ENCODE measurements at regions not wholly inside any gene's neighbourhood (a gene's known extent, or its start where the extent isn't known, plus 50 kb on each side); places are given as distances from the start of the nearest gene placed in this dataset.

- TF ChIP-seq SUZ12 (IDR thresholded peaks at IDR 0.05) (no peak), PKNOX1 (IDR thresholded peaks at IDR 0.05) (no peak), HDGF (IDR thresholded peaks at IDR 0.05; ENCODE audit: borderline replicate concordance) (no peak), ELF4 (IDR thresholded peaks at IDR 0.05) (no peak), NFRKB (IDR thresholded peaks at IDR 0.05) (no peak), FOXA1 (IDR thresholded peaks at IDR 0.05) (no peak), FOXM1 (IDR thresholded peaks at IDR 0.05; ENCODE audit: borderline replicate concordance) (no peak), ZNF384 (IDR thresholded peaks at IDR 0.05) (no peak), ARNT (IDR thresholded peaks at IDR 0.05) (no peak), SP1 (IDR thresholded peaks at IDR 0.05) (no peak), TARDBP (IDR thresholded peaks at IDR 0.05) (no peak)
- DNase-seq (ENCODE audit: extremely low spot score) = no peak
- ChIA-PET CTCF (no interaction called here), POLR2A (no interaction called here)
These were observed 734.3 kb downstream of the STIM2 start for GRCh38 chr4:27594922-27595321.

DNA sequence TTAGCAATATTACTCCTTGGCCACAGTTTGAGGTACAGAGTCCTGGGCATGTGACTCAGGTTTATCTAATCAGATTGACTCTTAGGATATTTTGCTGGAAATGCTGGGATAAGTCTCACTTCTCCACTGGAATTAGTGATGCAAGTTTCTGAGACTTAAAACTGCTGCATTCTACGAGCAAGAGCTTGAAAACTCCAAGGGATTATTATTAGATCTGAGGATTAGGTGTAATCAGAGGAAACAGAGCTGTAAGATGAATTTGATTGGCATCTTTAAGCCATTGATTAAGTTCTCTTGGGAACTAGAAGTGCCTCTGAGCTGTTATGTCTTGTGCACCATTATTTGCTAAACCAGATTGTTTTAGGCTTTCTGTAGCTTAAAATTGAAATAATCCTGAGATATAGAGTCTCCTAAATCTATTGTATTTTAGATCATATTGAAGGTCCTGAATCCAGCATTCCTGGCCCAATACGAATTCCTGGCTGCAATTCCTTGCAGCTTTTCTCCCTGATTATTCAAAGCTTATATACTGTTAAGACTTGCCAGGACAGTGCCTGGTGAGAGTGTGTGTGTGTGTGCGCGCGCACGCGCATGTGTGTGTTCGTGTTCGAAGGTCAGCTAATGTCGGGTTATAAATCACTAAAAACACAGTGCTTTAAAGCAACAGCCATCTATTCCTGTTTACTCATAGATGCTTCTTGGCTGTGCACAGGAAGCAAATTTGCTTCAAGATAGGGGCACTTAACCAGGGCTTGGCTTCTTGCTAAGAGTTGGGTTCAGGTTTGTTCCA, 735.1 kb downstream of the STIM2 start:
- ChIA-PET POLR2A (no interaction called here), CTCF (interaction anchor here (1.0 kb wide), 1 partner anchor 19 kb away, joined by 3 read pairs; no protein-coding TSS in a partner anchor)
- TF ChIP-seq L3MBTL2 (conservative IDR thresholded peaks at IDR 0.05) (no peak), HDGF (IDR thresholded peaks at IDR 0.05; ENCODE audit: borderline replicate concordance) (no peak), LEF1 (IDR thresholded peaks at IDR 0.05; ENCODE audit: borderline replicate concordance) (no peak), NFRKB (IDR thresholded peaks at IDR 0.05) (no peak), FOXK2 (IDR thresholded peaks at IDR 0.05) (no peak), FOXM1 (IDR thresholded peaks at IDR 0.05; ENCODE audit: borderline replicate concordance) (no peak), ARNT (IDR thresholded peaks at IDR 0.05) (no peak), FOXA1 (IDR thresholded peaks at IDR 0.05) (no peak), ZNF384 (IDR thresholded peaks at IDR 0.05) (no peak)
- DNase-seq (ENCODE audit: extremely low spot score) = no peak

GRCh38 chr4:27602172-27602571, 741.5 kb downstream of the STIM2 start:
- ChIA-PET POLR2A (no interaction called here), CTCF (no interaction called here)
- no peak for DNase-seq (ENCODE audit: extremely low spot score)
- no peak for TF ChIP-seq FOXA1 (IDR thresholded peaks at IDR 0.05)
- TF ChIP-seq HDGF (IDR thresholded peaks at IDR 0.05; ENCODE audit: borderline replicate concordance) = no peak
- no peak for TF ChIP-seq TARDBP (IDR thresholded peaks at IDR 0.05)
- TF ChIP-seq SUZ12 (IDR thresholded peaks at IDR 0.05) = no peak
- TF ChIP-seq SP1 (IDR thresholded peaks at IDR 0.05) = no peak
- TF ChIP-seq PKNOX1 (IDR thresholded peaks at IDR 0.05) = no peak
- no peak for TF ChIP-seq LEF1 (IDR thresholded peaks at IDR 0.05; ENCODE audit: borderline replicate concordance)
- TF ChIP-seq ARNT (IDR thresholded peaks at IDR 0.05) = no peak
- no peak for TF ChIP-seq CTBP1 (IDR thresholded peaks at IDR 0.05; ENCODE audit: borderline replicate concordance)
- no peak for TF ChIP-seq BHLHE40 (IDR thresholded peaks at IDR 0.05; ENCODE audit: borderline replicate concordance)
- TF ChIP-seq FOXM1 (IDR thresholded peaks at IDR 0.05; ENCODE audit: borderline replicate concordance) = no peak

- no peak for DNase-seq (ENCODE audit: extremely low spot score)
- ChIA-PET POLR2A (no interaction called here), CTCF (no interaction called here)
- TF ChIP-seq HDGF (IDR thresholded peaks at IDR 0.05; ENCODE audit: borderline replicate concordance) = no peak
- no peak for TF ChIP-seq SUZ12 (IDR thresholded peaks at IDR 0.05)
- no peak for TF ChIP-seq PKNOX1 (IDR thresholded peaks at IDR 0.05)
- TF ChIP-seq LEF1 (IDR thresholded peaks at IDR 0.05; ENCODE audit: borderline replicate concordance) = no peak
- no peak for TF ChIP-seq ARNT (IDR thresholded peaks at IDR 0.05)
- TF ChIP-seq TARDBP (IDR thresholded peaks at IDR 0.05) = no peak
- TF ChIP-seq FOXA1 (IDR thresholded peaks at IDR 0.05) = no peak
- no peak for TF ChIP-seq FOXM1 (IDR thresholded peaks at IDR 0.05; ENCODE audit: borderline replicate concordance)
- TF ChIP-seq FOXK2 (IDR thresholded peaks at IDR 0.05) = no peak
- TF ChIP-seq BHLHE40 (IDR thresholded peaks at IDR 0.05; ENCODE audit: borderline replicate concordance) = no peak
- TF ChIP-seq NFRKB (IDR thresholded peaks at IDR 0.05) = no peak
- TF ChIP-seq ELF4 (IDR thresholded peaks at IDR 0.05) = no peak
These were observed 744.1 kb downstream of the STIM2 start for GRCh38 chr4:27604692-27605091.

GRCh38 chr4:27616166-27616565, 755.5 kb downstream of the STIM2 start:
- CTCF ChIA-PET = no interaction called here
- TF ChIP-seq SUZ12 (IDR thresholded peaks at IDR 0.05) (no peak), TARDBP (IDR thresholded peaks at IDR 0.05) (no peak), SP1 (IDR thresholded peaks at IDR 0.05) (no peak), FOXK2 (IDR thresholded peaks at IDR 0.05) (no peak), NFRKB (IDR thresholded peaks at IDR 0.05) (no peak), PKNOX1 (IDR thresholded peaks at IDR 0.05) (no peak), CTBP1 (IDR thresholded peaks at IDR 0.05; ENCODE audit: borderline replicate concordance) (no peak), HDGF (IDR thresholded peaks at IDR 0.05; ENCODE audit: borderline replicate concordance) (no peak), ZNF384 (IDR thresholded peaks at IDR 0.05) (no peak), L3MBTL2 (conservative IDR thresholded peaks at IDR 0.05) (no peak), ELF4 (IDR thresholded peaks at IDR 0.05) (no peak), BHLHE40 (IDR thresholded peaks at IDR 0.05; ENCODE audit: borderline replicate concordance) (no peak), LEF1 (IDR thresholded peaks at IDR 0.05; ENCODE audit: borderline replicate concordance) (no peak), ARNT (IDR thresholded peaks at IDR 0.05) (no peak), FOXM1 (IDR thresholded peaks at IDR 0.05; ENCODE audit: borderline replicate concordance) (no peak), FOXA1 (IDR thresholded peaks at IDR 0.05) (no peak)
- no peak for DNase-seq (ENCODE audit: extremely low spot score)
- POLR2A ChIA-PET = no interaction called here

Measured in HEK293T (cell line).